ENCODE measurements at regions not wholly inside any gene's neighbourhood (a gene's known extent, or its start where the extent isn't known, plus 50 kb on each side); places are given as distances from the start of the nearest gene placed in this dataset.

GRCh38 chr13:31385540-31385939 lies 185.8 kb downstream of the B3GLCT start:
- DNase-seq: peak; percentile 17

GRCh38 chr13:31394506-31394905 lies 194.7 kb downstream of the B3GLCT start:
- no peak for DNase-seq

- no peak for DNase-seq
Measured at GRCh38 chr13:31395090-31395489, 195.3 kb downstream of the B3GLCT start.

- no peak for DNase-seq
Measured at GRCh38 chr13:31399690-31400089, 199.9 kb downstream of the B3GLCT start.

- peak; percentile 1 for DNase-seq
Measured at GRCh38 chr13:31403711-31404110, 203.9 kb downstream of the B3GLCT start.

DNA sequence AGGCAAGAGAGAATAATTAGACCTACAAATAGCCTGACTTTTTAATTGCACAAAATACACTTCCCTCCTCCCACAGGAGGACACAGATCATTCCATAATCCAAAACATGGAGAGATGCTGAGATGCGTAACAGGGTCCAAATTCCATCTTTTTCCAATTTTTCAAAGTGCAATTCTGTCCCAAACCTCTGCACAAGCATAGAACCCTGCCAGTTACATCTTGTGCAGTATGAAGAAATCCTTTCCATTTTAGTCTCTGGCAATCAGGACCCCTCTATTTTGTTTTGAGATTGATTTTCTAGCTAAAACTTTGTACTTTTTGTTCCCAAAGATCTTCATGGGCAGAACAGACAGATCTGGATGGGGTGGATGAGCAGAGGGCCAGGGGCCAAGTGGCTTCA lies 209.2 kb downstream of the B3GLCT start:
- no peak for DNase-seq

GRCh38 chr13:31409678-31410356 lies 210.0 kb downstream of the B3GLCT start:
- DNase-seq: peak; percentile 5

DNA sequence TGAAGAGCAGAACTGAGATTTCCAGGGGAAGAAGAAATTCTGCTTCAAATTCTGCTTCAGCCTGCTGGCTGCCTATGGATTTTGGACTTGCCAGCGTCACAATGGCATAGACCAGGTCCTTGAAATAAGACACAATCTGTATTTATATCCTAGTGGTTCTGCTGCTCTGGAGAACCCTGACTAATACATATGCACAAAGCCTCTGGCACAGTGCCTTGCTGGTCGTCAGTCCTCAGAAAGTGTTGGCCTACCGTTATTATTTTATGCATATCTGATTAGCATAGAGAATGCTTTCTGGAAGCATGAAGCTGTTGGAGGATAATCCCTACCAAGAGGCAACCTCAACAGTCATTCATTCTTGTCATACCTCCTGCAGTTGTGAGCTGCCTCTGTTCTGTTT lies 213.7 kb downstream of the B3GLCT start:
- no peak for DNase-seq

DNA sequence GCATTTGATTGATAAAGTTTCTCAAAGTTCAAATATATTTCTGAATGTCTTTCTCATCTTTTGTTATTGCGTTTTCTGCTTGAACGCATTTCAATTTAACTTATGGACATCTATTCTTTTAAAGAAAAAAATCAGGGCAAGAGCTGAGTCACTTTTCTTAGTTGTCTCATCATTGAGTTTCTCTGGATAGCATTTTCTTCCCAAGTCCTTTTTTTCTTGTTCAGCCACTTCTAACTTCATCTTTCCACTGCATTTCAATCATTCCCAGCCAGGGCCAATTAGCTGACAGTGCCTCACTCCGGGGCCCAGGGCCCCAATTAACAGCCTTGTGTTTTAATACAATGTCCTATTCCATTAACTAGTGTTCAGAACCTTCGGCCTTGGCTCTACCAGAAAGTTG lies 216.3 kb downstream of the B3GLCT start:
- DNase-seq: no peak

- no peak for DNase-seq
Measured at GRCh38 chr13:31418186-31418585, 218.4 kb downstream of the B3GLCT start.

GRCh38 chr13:31421756-31422155 lies 222.0 kb downstream of the B3GLCT start:
- DNase-seq: no peak

DNA sequence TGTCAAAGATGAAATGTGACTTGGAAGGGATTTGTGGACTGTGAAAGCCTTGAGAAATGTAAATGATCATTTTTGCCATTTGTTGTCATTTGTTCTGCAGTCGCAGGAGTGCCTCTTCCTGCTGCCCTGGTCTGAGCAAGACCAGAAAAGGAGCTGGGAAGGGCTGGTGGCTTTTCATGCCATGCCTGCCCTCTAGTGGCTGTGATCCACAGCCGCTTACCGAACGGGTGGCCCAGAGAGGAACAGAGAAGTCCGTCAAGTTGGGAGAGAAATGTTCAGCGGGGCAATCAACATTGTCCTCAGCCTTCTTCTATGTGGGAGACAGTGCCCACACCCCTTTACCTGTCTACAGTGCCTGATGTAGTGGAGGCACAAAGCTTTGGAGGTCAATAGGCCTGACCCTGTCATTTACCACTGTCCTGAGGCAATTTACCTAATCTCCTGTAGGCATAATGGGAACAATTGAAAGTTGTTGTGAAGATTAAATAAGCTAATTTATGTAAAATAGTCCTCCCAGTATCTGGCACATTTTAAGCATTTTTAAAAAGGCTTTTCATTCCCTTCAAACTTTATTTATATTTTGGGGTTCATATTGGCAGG lies 224.5 kb downstream of the B3GLCT start:
- DNase-seq: peak; percentile 83

DNA sequence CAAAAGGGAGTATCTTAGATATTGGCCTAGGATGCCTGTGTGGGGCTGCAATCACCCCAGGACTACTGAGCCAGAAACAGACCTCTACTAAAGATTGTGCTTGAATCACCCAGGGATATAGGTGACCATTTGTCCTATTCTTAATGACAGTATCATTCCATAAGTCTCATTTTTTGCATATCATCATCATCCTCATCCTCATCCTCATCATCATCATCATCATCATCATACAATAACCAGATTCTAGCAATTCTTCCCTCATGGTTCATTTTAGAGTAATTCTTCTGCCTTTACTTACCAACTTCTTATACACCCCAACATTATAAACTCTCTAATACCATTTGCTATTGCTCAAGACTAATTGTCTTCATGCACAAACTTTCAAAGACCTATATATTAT lies 226.6 kb downstream of the B3GLCT start:
- no peak for DNase-seq

GRCh38 chr13:31427151-31428100 lies 227.7 kb downstream of the B3GLCT start:
- DNase-seq: no peak

DNA sequence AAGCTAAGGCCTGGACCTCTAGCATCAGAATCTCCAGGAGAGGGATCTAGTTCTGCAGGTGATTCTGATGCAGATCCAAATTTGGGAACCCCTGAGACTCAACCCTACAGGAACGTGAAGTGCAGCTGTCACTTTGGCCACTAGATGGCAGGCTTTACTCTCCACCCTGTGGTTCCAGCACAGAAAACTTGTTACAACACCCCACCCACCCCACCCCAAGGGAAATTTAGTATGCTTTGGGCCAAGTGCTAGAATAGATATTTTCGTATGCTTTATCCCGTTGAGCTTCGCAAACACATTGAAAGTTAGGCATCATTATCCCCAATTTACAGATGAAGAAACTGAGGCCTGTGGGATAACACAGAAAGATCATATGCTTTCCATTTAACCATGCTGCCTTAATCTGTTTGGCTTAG lies 232.0 kb downstream of the B3GLCT start:
- DNase-seq: peak; percentile 54

DNA sequence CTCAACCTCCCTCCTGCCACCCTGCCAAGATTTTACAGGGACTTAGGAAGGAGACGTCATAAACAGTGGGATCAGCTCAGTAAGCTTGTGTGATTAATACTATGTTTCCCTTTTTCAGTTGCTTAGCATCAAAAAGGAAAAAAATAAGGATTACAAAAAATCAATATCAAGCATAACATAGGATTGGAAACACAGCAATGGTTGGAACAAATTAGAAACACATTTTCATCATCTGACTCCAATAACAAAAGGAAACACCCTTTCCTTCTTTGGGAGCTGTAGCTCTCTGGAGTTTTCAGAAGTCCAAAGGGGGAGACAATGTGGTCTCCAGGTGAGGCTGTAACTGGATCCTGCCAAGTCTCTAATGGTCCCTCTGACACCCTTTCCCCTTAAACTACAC lies 233.4 kb downstream of the B3GLCT start:
- DNase-seq: no peak

DNA sequence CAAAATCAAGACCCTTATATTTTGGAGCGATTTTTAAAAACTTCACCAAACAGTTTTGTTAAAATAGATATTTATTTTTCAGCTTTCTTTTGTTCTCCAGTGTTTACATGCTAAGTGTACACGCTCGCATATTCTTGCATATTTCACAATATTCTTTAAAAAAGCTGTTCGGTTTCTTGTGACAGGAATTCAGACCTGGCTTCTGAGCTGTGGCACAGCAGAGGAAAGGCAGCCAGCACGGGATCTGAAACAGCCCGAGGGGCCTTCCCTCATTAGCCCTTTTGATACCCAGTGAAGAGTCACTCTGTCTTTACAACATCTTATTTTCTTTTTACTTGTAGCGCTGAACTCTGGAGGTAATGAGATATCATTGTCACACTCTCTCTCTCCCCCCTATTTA lies 234.0 kb downstream of the B3GLCT start:
- no peak for DNase-seq

DNA sequence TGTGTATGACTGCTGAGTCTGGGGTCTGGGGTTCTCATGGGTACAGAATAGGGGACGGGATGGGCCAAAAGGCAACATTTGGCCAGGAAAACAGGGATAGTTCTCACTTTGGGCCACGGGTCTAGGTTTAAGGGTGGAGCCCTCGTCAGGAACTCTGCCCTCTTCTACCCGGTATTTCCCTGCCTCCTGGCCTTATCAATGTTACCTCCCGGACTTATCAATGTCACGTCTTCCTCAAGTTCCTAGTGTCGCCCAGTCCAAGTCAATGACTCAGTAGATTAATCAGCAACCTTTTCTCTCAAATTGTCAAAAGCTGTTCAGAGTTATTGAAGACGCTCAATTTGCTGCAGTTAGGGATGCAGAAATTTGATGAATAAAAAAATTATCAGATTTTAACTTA lies 234.8 kb downstream of the B3GLCT start:
- no peak for DNase-seq

DNA sequence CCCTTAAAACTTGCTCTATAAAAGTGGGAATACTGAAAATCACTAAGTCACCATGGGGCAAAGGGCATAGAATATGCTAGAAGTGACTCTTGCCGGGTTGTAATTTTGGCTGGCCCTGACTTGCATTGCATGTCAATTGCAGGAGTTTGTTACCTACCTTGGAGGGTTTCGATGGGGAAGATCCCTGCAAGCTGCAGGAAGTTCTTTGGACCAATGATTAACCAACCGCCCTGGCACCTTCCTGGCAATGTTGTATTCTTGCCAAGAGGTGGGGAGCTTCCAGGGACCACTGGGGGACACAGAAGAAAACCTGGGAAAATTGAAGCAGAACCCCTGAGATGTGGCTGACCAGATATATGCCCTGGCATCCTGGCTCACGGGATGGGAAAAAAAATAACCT lies 235.8 kb downstream of the B3GLCT start:
- no peak for DNase-seq

DNA sequence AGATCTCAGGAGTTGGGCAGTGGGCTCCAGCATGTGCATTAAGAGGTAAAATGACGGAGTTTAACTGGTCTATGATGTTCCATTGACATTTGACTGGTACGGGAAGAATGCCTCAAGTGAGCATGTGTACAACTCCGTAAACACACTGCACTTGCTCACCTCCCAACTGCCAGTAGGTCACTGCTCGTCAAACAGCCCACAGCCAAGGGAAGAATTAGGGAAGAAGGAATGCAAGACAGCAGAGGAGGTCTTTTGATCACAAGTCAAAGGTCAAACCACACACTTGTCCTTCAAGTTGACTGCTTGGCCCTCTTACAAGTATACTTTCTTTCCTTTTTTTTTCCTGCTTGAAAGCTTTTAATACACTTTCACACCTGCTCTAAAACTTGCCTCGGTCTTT lies 236.7 kb downstream of the B3GLCT start:
- no peak for DNase-seq

GRCh38 chr13:31437975-31438374 lies 238.2 kb downstream of the B3GLCT start:
- DNase-seq: no peak

- no peak for DNase-seq
Measured at GRCh38 chr13:31440132-31440531, 240.4 kb downstream of the B3GLCT start.

DNA sequence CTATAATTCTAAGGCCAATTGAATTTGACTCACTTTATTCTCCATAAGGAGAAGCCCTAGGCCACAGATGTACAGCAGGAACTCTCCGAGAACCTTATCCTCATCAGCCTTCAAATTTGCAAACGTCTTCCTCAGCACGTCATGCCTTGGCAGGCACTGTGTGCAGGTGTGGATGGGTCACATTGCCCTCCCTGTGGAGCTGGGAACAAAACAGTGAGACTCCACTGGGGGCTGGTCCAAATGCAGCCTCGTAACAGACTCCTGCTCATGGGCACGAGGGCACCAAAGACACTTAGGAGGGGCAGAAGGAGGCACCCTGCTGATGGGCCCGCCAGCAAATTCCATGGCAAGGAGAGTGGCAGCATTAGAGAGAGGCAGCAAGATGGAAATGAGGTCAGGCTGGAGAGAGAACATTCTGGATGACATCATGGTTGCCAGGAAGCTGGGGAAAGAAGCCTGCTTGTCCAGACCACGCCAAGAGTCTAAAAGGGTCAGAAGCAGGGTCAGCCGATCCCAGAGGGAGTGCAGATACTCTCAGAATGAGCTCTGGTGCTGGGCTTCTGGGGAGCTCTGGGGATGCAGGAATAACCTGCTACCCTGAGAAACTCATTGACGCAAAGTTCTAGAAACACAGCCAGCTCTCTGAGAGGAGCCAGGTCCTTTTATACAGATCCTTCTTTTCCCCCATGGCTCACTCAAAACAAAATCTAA lies 242.2 kb downstream of the B3GLCT start:
- no peak for DNase-seq
